ENCODE measurements at regions not wholly inside any gene's neighbourhood (a gene's known extent, or its start where the extent isn't known, plus 50 kb on each side); places are given as distances from the start of the nearest gene placed in this dataset.

GRCh38 chr10:123331438-123331837 lies 177.2 kb downstream of the BUB3 start:
- no peak for TF ChIP-seq SUZ12 (IDR thresholded peaks at IDR 0.05)
- no peak for TF ChIP-seq ELF4 (IDR thresholded peaks at IDR 0.05)
- no peak for TF ChIP-seq CTBP1 (IDR thresholded peaks at IDR 0.05; ENCODE audit: borderline replicate concordance)
- no peak for TF ChIP-seq HDGF (IDR thresholded peaks at IDR 0.05; ENCODE audit: borderline replicate concordance)
- no peak for TF ChIP-seq NFRKB (IDR thresholded peaks at IDR 0.05)

Data from HEK293T (cell line).